BLaER1 (cell line): ENCODE measurements at regions not wholly inside any gene's neighbourhood (a gene's known extent, or its start where the extent isn't known, plus 50 kb on each side); places are given as distances from the start of the nearest gene placed in this dataset.
"Not testable (repeated sequence)": the region's sequence is repeated elsewhere in the genome, so short reads cannot be mapped to it uniquely, and the experiment has no call there.

Experiments
- H3K27ac ChIP-seq: shearing (Covaris generic); formaldehyde crosslinking; 2 replicates; pipeline ENCODE4 v1.8.1; 2022
- H3K27me3 ChIP-seq: shearing (Covaris generic); formaldehyde crosslinking; 2 replicates; pipeline ENCODE4 v1.8.1; 2022
- H3K36me3 ChIP-seq: shearing (Covaris generic); formaldehyde crosslinking; 2 replicates; pipeline ENCODE4 v1.8.1; 2022
- H3K4me1 ChIP-seq: shearing (Covaris generic); formaldehyde crosslinking; 2 replicates; pipeline ENCODE4 v1.8.1; 2022
- H3K4me2 ChIP-seq: shearing (Covaris generic); formaldehyde crosslinking; 2 replicates; pipeline ENCODE4 v1.8.1; 2022
- H3K4me3 ChIP-seq: shearing (Covaris generic); formaldehyde crosslinking; 2 replicates; pipeline ENCODE4 v1.8.1; 2022
- H3K9ac ChIP-seq: shearing (Covaris generic); formaldehyde crosslinking; 2 replicates; pipeline ENCODE4 v1.8.1; 2022
- H3K9me3 ChIP-seq: shearing (Covaris generic); formaldehyde crosslinking; 2 replicates; pipeline ENCODE4 v1.8.1; 2022
- H4K20me1 ChIP-seq: shearing (Covaris generic); formaldehyde crosslinking; 2 replicates; pipeline ENCODE4 v1.8.1; 2022
- Cebpa-rat ChIP-seq: shearing (Covaris generic); IDR thresholded peaks from 2 replicates; pipeline ENCODE4 v1.8.1; 2022

DNA sequence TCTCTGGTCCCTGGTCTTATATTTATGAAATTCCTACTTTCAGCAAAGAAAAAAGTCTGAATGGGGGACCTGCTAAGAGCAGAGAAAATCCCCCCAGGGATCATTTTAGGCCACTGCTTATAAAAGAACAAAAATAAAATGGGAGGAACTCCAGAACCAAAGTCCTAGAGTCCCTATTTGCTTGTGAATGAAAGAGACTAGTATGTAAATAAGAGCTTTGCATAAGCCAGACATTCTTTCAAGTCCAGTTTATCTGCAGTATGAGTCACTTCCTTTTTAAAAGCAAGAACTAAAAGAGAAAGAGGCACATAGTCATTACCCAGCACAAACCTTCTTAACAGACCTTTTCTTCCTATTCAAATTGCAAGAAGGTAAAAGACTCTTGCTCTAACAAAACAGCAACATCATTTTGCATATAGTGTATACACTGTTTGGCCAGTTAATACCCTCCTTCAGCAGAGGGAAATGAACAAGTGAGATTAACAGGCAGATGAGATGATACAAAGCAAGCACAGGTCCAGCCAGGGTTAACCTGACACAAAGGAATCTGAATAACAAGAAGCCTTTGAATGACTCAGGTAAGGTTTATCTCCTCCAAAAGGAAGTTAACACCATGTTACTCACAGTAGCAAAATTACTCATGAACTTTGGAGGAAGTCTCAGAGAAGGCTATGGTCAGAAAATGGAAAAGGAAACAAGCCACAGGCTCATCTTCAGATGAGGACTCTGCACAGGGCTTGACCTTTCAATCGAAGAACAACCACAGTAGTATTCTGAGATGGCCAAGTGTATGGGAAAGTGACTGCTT is 87.3 kb downstream of the PHLDA1 start:
- peaks cover 9% of the 10 kb centered on the region for H3K4me1 ChIP-seq
- H3K4me3 ChIP-seq = no peak overlapping the region
- H3K9me3 ChIP-seq = 0 out of 2 replicates have a peak, but pooled peaks cover 6% of the 10 kb centered on the region
- H3K27ac ChIP-seq = no peak overlapping the region
- H3K27me3 ChIP-seq = no peaks in the 10 kb centered on the region
- no peak overlapping the region for H3K9ac ChIP-seq
- no peaks in the 10 kb centered on the region for H4K20me1 ChIP-seq
- TF ChIP-seq Cebpa-rat = no peak
- no peaks in the 10 kb centered on the region for H3K36me3 ChIP-seq
- H3K4me2 ChIP-seq = 0 out of 2 replicates have a peak overlapping the region, but pooled peaks have one; percentile 10

DNA sequence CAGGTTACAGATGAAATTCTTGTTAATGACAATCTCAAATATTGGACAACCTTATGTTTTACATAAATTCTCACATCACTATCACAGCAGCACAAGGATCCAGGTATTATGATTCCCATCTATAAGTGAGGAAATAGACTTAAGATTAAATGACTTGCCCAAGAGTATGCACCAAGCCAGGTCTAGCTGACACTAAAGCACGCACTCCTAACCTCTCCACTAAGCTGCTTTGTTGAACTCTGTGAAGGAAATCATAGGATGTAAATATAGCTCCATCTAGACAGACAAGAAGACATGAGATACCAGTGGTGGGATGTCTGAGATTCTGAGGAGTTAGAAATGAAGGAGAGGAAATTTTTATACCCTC is 87.9 kb downstream of the PHLDA1 start:
- Histone ChIP-seq H3K36me3 (no peaks in the 10 kb centered on the region), H3K4me3 (no peak overlapping the region), H3K9ac (no peak overlapping the region), H3K27ac (no peak overlapping the region), H3K4me1 (peaks cover 9% of the 10 kb centered on the region), H3K9me3 (0 out of 2 replicates have a peak, but pooled peaks cover 6% of the 10 kb centered on the region), H3K4me2 (0 out of 2 replicates have a peak overlapping the region, but pooled peaks have one; percentile 10), H3K27me3 (no peaks in the 10 kb centered on the region), H4K20me1 (no peaks in the 10 kb centered on the region)
- no peak for TF ChIP-seq Cebpa-rat

DNA sequence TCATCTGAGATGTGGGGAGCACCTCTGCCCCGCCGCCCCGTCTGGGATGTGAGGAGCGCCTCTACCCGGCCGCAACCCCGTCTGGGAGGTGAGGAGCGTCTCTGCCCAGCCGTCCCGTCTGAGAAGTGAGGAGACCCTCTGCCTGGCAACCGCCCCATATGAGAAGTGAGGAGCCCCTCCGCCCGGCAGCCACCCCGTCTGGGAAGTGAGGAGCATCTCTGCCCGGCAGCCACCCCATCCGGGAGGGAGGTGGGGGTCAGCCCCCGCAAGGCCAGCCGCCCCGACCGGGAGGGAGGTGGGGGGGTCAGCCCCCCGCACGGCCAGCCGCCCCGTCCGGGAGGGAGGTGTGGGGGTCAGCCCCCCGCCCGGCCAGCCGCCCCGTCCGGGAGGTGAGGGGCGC is 89.9 kb downstream of the PHLDA1 start:
- H3K36me3 ChIP-seq, H4K20me1 ChIP-seq, H3K4me3 ChIP-seq, H3K9me3 ChIP-seq, H3K4me1 ChIP-seq, H3K27me3 ChIP-seq, H3K27ac ChIP-seq, H3K4me2 ChIP-seq, H3K9ac ChIP-seq: not testable (repeated sequence)

DNA sequence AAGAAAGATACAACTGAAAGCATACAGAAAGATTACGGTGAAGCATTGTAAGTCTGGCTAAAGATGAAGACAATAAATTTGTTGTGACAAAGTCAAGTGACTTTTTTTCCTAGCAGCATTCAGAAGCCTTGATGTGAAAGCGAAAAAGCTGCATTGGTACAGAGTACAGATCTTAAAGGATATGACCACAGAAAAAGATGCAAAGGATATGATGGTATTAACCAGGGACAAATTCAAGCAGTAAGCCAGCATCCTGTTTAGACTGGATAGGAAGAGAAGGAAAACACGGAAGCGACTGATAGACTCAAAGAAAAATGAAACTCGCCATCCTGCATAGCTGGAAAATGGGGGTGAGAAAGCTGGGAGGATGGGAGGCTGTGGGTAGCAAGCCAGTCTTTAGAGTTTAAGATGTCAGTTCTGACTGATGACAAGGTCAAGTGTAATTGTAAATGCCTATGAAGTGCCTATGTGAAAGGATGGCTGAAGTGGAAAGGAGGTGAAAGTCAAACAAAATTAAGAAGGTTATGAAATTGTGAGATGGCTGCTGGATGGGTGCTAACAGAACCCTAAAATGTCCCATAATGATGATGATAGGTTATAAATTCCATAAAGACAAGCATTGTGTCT is 92.4 kb downstream of the PHLDA1 start:
- H3K4me2 ChIP-seq = no peak overlapping the region
- no peaks in the 10 kb centered on the region for H3K27me3 ChIP-seq
- H3K36me3 ChIP-seq = no peaks in the 10 kb centered on the region
- H3K9ac ChIP-seq = no peak overlapping the region
- no peak for TF ChIP-seq Cebpa-rat
- H4K20me1 ChIP-seq = no peaks in the 10 kb centered on the region
- H3K27ac ChIP-seq = no peak overlapping the region
- peaks cover 13% of the 10 kb centered on the region for H3K4me1 ChIP-seq
- H3K9me3 ChIP-seq = 0 out of 2 replicates have a peak, but pooled peaks cover 6% of the 10 kb centered on the region
- no peak overlapping the region for H3K4me3 ChIP-seq

DNA sequence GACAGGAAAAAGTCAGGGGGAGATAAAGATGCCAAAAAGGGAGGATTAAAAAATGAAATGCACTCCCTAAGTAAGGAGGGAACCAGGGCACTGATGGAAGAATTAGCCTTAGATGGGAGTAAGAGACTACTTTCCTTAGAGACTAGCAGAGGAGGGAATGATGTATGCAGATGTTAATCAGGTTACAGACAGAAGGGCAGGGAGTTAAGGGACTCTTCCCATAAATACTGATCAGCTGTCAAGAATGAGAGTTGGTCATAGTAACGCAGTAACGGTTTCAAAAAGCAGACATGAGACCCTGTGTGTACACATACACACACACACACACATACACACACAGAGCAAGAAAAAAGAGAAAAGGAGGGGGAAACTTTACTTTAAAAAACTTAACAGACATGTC is 93.4 kb downstream of the PHLDA1 start:
- Histone ChIP-seq H3K4me1 (peaks cover 14% of the 10 kb centered on the region), H3K4me2 (no peak overlapping the region), H3K4me3 (no peak overlapping the region), H3K27ac (no peak overlapping the region), H4K20me1 (no peaks in the 10 kb centered on the region), H3K36me3 (no peaks in the 10 kb centered on the region), H3K9ac (no peak overlapping the region), H3K9me3 (0 out of 2 replicates have a peak, but pooled peaks cover 6% of the 10 kb centered on the region), H3K27me3 (no peaks in the 10 kb centered on the region)
- no peak for TF ChIP-seq Cebpa-rat

DNA sequence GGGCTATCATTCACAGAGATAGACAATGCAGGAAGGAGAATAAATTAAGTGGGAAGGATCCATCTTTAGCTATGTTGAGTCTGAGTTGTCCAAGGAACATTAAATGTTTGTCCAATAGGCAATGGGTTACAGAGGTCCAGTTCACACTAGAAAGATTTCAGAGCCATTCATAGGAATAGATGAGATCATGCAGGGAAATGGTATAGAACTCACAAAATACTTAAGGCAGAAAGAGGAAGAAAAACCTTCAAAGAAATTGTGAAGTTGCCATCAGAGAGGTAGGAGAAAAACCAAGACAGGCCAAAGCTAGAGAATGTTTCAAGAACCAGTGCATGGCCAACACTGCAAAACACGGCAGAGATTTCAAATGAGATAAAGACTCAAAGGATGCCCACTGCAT is 94.1 kb downstream of the PHLDA1 start:
- Histone ChIP-seq H3K4me2 (no peak overlapping the region), H3K36me3 (no peaks in the 10 kb centered on the region), H3K27ac (no peak overlapping the region), H3K4me1 (peaks cover 14% of the 10 kb centered on the region), H4K20me1 (no peaks in the 10 kb centered on the region), H3K9me3 (0 out of 2 replicates have a peak, but pooled peaks cover 6% of the 10 kb centered on the region), H3K27me3 (no peaks in the 10 kb centered on the region), H3K9ac (no peak overlapping the region), H3K4me3 (no peak overlapping the region)
- TF ChIP-seq Cebpa-rat = no peak

DNA sequence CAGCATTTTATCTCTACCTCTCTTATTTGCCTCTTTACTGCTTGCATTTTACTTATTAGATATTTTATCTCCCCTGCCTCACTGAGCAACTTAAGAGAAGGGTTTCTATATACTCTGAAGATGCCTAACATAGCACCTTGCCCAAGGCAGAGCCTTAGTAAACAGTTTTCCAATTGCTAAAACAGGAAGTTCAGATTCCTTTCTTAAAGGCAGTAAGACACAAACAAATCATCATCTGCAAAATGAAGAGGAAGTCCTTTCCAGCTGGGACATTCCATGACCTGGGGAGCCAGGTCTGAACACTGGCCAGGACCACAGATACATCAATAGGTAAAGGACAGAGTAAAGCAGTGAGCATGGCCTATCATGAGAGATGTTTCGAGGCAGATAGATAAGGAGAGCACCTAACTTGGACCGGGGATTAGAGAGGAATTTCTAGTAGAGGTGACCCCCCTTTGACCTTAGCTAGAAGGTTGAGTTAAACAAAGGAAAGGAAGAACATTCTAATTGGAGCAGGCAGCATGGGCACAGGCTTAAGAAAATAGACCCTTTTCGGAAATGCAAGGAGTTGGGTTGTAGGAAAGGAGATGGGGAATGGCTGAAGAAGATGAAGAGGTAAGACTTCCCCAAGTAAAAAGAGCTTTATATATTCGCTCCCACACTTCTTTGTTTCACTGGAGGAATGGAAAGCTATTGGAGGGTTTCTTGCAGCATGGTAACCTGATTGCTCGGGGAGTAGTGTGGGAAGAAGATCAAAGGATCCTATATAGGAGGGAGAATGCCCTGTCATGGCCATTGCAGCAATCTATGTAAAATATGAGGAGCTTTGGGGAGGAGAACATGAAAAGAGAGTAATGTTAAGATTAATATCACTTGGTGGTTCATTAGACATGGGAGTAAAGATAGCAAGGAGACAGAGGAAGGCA is 94.8 kb downstream of the PHLDA1 start:
- H3K36me3 ChIP-seq = no peaks in the 10 kb centered on the region
- TF ChIP-seq Cebpa-rat = no peak

DNA sequence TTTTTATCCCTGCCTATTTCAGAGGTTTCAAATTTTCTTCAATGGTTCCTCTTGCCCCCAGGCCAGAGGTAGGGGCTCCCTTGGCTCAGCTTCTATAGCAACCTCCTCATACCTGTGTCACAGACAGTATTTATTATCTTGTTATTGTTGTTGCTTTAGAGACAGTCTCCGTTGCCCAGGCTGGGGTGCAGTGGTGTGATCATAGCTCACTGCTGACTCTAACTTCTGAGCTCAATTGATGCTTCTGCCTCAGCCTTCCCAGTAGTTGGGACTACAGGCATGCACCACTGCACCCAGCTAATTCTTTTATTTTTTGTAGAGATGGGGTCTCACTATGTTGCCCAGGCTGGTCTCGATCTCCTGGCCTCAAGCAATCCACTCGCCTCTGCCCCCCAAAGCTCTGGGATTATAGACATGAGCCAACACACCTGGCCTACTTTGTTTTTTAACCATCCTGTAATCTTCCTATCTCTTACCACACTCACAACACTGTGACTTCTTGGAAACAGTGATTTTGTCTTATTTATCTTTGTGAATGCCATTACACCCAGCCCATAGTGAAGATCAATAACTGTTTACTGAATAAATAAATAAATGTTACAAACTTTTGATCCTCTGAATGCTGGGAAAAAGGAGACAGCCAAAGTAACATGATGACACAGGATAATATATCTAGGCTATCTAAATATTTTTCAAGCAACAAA is 95.9 kb downstream of the PHLDA1 start:
- H3K4me1 ChIP-seq = peaks cover 14% of the 10 kb centered on the region
- no peak overlapping the region for H3K27ac ChIP-seq
- H3K36me3 ChIP-seq = no peaks in the 10 kb centered on the region
- H3K4me2 ChIP-seq = no peak overlapping the region
- TF ChIP-seq Cebpa-rat = no peak
- H4K20me1 ChIP-seq = no peaks in the 10 kb centered on the region
- 0 out of 2 replicates have a peak, but pooled peaks cover 3% of the 10 kb centered on the region for H3K9me3 ChIP-seq
- H3K4me3 ChIP-seq = no peak overlapping the region
- H3K27me3 ChIP-seq = no peaks in the 10 kb centered on the region
- H3K9ac ChIP-seq = no peak overlapping the region

More for the DNA sequence above, 94.8 kb downstream of the PHLDA1 start:
- H3K27me3 ChIP-seq = no peaks in the 10 kb centered on the region
- peaks cover 14% of the 10 kb centered on the region for H3K4me1 ChIP-seq
- H3K4me2 ChIP-seq = no peak overlapping the region
- no peak overlapping the region for H3K27ac ChIP-seq
- H3K9ac ChIP-seq = no peak overlapping the region
- H4K20me1 ChIP-seq = no peaks in the 10 kb centered on the region
- H3K4me3 ChIP-seq = no peak overlapping the region
- H3K9me3 ChIP-seq = 0 out of 2 replicates have a peak, but pooled peaks cover 5% of the 10 kb centered on the region

DNA sequence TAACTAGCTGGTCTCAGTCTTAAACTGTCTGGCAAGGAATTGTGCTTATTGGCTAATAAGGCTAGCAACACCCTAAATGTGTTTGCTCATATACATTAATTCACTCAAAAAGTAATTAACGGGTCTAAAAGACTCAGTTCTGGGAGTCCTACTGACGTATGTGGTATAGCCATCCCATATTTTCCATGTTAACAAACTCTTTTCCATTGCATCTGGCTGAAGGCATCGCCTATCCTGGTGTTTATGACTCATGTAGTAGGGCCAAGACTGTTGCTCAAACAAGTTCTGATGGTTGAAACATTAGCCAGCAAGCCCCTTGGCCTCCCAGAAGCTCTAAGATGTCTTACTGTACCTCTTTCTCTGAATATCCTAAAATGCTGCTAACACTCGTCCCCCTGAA is 98.5 kb downstream of the PHLDA1 start:
- no peaks in the 10 kb centered on the region for H3K36me3 ChIP-seq
- no peak overlapping the region for H3K4me3 ChIP-seq
- H3K27me3 ChIP-seq = no peaks in the 10 kb centered on the region
- H3K4me2 ChIP-seq = no peak overlapping the region
- no peak overlapping the region for H3K9ac ChIP-seq
- H3K27ac ChIP-seq = no peak overlapping the region
- H3K9me3 ChIP-seq = no peaks in the 10 kb centered on the region
- TF ChIP-seq Cebpa-rat = no peak
- peaks cover 14% of the 10 kb centered on the region for H3K4me1 ChIP-seq
- H4K20me1 ChIP-seq = no peaks in the 10 kb centered on the region
